Small intestine (tissue), 7 donors: ENCODE measurements at regions not wholly inside any gene's neighbourhood (a gene's known extent, or its start where the extent isn't known, plus 50 kb on each side); places are given as distances from the start of the nearest gene placed in this dataset.

Source experiments
- DNase-seq, 2 donors: peaks; one replicate each; pipeline versions ENCODE4 v3.0.0 to v3.0.0-alpha.2; 2013
- FAIRE-seq: peaks from 2 replicates; lab custom pipeline; 2012; peaks lifted over from hg19 to GRCh38; lab: Jason Lieb, UNC
- H3K27ac ChIP-seq, 3 donors: one replicate each; pipeline ENCODE4 v1.5.1; 2013; ENCODE audit warnings: low read length in 2 of 3, mild to moderate bottlenecking in 2 of 3, control low read depth in 1 of 3, inconsistent platforms in 1 of 3, low read depth in 1 of 3, moderate library complexity in 1 of 3
- H3K27me3 ChIP-seq, 3 donors: one replicate each; pipeline ENCODE4 v1.6.1; 2013; ENCODE audit warnings: low read length in 3 of 3, inconsistent platforms in 1 of 3; ENCODE audit not compliant: control insufficient read depth in 3 of 3, insufficient read depth in 3 of 3
- H3K36me3 ChIP-seq, 3 donors: one replicate each; pipeline ENCODE4 v1.6.1; 2013; ENCODE audit warnings: low read length in 3 of 3, inconsistent platforms in 1 of 3, low read depth in 1 of 3, mild to moderate bottlenecking in 1 of 3, moderate library complexity in 1 of 3; ENCODE audit not compliant: control insufficient read depth in 3 of 3, insufficient read depth in 2 of 3
- H3K4me1 ChIP-seq, 3 donors: one replicate each; pipeline ENCODE4 v1.6.1; 2013; ENCODE audit warnings: low read length in 2 of 3, inconsistent platforms in 1 of 3, low read depth in 1 of 3, mild to moderate bottlenecking in 1 of 3, moderate library complexity in 1 of 3; ENCODE audit not compliant: control insufficient read depth in 3 of 3, insufficient read depth in 2 of 3
- H3K4me3 ChIP-seq, 3 donors: one replicate each; pipeline ENCODE4 v1.5.1; 2013; ENCODE audit warnings: low read length in 3 of 3, control low read depth in 1 of 3, inconsistent platforms in 1 of 3, low read depth in 1 of 3, mild to moderate bottlenecking in 1 of 3, moderate library complexity in 1 of 3
- H3K9me3 ChIP-seq, 2 donors: one replicate each; pipeline ENCODE4 v1.6.1; 2013; ENCODE audit warnings: low read depth in 1 of 2, low read length in 1 of 2; ENCODE audit not compliant: control insufficient read depth in 2 of 2, insufficient read depth in 1 of 2
- WGBS, 3 donors: extraction: QIAGEN DNeasy Blood & Tissue Kit; methylation state at CpG; one replicate each; pipeline ENCODE4 v1.1.7; 2013; 5-methylcytosine and 5-hydroxymethylcytosine counted together
- donor health status: healthy with polysubstance abuse.
- donor health status: control.
- donor health status: control.
- donor health status: Bipolar disorder and iron deficiency.
- donor health status: healthy.

DNA sequence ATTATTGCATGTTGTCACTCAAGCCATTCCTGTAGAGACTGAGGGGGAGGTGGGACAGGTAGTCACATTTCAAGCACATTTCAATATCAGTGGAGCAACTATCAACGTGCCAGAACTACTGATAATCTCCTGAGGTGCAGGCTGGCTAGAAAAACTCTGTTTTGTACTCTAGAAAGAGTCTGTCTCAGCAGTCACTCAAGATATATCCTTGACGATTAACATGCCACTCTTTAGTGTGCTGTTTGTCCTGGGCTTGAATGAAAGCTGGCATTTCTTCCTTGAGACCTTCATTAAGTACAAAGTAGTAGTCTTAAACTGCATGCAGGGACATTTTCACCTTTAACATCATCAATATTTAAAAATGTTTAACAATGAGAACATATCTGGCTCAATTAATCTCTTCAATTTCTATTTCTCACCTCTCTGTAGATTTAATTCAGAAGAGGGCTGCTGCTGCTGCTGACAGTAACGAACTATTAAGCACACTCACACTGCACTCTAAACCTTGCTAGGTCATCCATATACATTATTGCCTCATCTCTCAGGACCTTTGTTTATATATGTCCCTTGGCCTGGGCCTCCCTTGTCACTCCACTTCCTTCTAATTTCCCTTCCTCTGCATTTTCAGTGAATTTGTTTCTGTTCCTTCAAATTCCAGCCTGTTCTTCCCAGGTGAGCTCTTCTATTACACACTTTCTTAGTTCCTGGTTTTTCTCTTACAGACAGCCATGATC is 412.0 kb downstream of the HAPSTR1 start:
- no peak for FAIRE-seq
- H3K4me3 ChIP-seq, result no peak overlapping the region
- H3K36me3 ChIP-seq, result no peaks in the 10 kb centered on the region
- 31 to 48% (median 41%) methylated on average over 3 of the region's 3 CpGs for WGBS, 3 donors
- no peak overlapping the region for H3K27ac ChIP-seq
- DNase-seq, result peak in 1 of 2 donors; percentile 27
- no peaks in the 10 kb centered on the region for H3K27me3 ChIP-seq
- H3K4me1 ChIP-seq, result no peaks in the 10 kb centered on the region
- H3K9me3 ChIP-seq, result no peaks in the 10 kb centered on the region

- no peak overlapping the region for H3K4me3 ChIP-seq
- no peaks in the 10 kb centered on the region for H3K9me3 ChIP-seq
- 86 to 90% (median 86%) methylated on average over 6 of the region's 6 CpGs for WGBS, 3 donors
- H3K4me1 ChIP-seq, result no peaks in the 10 kb centered on the region
- DNase-seq (no peak), FAIRE-seq (no peak)
- H3K27ac ChIP-seq, result no peak overlapping the region
- no peaks in the 10 kb centered on the region for H3K36me3 ChIP-seq
- H3K27me3 ChIP-seq, result no peaks in the 10 kb centered on the region
Observed at GRCh38 chr16:9508328-9508936, 417.0 kb downstream of the HAPSTR1 start.

DNA sequence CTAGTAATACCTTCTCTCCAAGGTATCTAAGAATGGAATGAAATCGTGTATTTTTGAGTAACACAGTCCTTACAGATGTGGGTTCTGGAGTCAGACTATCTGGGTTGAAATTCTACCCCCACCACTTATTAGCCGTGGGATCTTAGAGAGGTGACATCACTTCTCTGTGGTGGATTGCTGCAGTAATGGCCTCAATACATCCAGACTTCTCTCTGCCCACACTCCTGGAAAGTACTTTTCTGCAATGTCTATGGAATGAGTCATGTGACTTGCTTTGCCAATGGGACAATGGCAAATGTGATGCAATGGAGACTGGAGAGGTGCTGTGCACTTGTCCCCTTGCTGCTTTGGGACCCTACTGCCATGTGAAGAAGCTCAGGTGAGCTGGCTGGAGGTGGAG is 418.2 kb downstream of the HAPSTR1 start:
- Histone ChIP-seq H3K27me3 (no peaks in the 10 kb centered on the region), H3K27ac (no peak overlapping the region), H3K4me3 (no peak overlapping the region), H3K9me3 (no peaks in the 10 kb centered on the region), H3K36me3 (no peaks in the 10 kb centered on the region), H3K4me1 (no peaks in the 10 kb centered on the region)
- 50 to 85% (median 64%) methylated on average over 2 of the region's 2 CpGs for WGBS, 3 donors
- FAIRE-seq (no peak), DNase-seq (no peak)

- no peaks in the 10 kb centered on the region for H3K36me3 ChIP-seq
- H3K27me3 ChIP-seq, result no peaks in the 10 kb centered on the region
- H3K4me3 ChIP-seq, result no peak overlapping the region
- no peak overlapping the region for H3K27ac ChIP-seq
- WGBS, 3 donors, result 63 to 74% (median 73%) methylated on average over 7 of the region's 7 CpGs
- DNase-seq (no peak), FAIRE-seq (no peak)
- no peaks in the 10 kb centered on the region for H3K4me1 ChIP-seq
- H3K9me3 ChIP-seq, result no peaks in the 10 kb centered on the region
Observed at GRCh38 chr16:9511389-9511788, 419.9 kb downstream of the HAPSTR1 start.

DNA sequence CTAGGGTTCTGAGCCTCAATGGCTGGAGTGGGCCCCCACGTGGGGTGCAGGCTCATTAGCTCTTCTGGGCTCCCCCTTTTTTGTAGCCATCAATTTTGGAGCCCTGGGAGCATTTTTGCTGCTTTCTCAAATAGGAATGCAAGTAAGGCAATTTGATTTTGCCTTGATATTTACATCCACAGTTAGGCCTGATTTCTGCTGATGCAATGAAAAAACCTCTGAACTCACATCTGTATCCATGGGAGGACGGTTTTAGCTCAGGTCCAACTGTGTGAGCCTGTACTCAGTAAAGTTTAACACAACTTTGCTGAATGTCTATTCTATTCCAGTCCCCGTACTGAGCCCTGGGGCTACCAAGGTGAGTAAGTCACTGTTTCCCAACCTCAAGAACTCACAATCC is 425.0 kb downstream of the HAPSTR1 start:
- no peaks in the 10 kb centered on the region for H3K4me1 ChIP-seq
- WGBS, 3 donors, result 72 to 81% (median 78%) methylated on average over 3 of the region's 3 CpGs

GRCh38 chr16:9518051-9518450 is 426.6 kb downstream of the HAPSTR1 start:
- 37 to 41% (median 39%) methylated on average over 3 of the region's 3 CpGs for WGBS, 3 donors
- Histone ChIP-seq H3K27me3 (no peaks in the 10 kb centered on the region), H3K4me3 (no peak overlapping the region), H3K9me3 (no peaks in the 10 kb centered on the region), H3K4me1 (no peaks in the 10 kb centered on the region), H3K27ac (no peak overlapping the region), H3K36me3 (no peaks in the 10 kb centered on the region)
- DNase-seq, result no peak
- FAIRE-seq, result no peak

More for the DNA sequence above, 425.0 kb downstream of the HAPSTR1 start:
- H3K27ac ChIP-seq, result no peak overlapping the region
- no peaks in the 10 kb centered on the region for H3K27me3 ChIP-seq
- no peaks in the 10 kb centered on the region for H3K9me3 ChIP-seq
- FAIRE-seq (no peak), DNase-seq (no peak)
- no peak overlapping the region for H3K4me3 ChIP-seq
- no peaks in the 10 kb centered on the region for H3K36me3 ChIP-seq

- Histone ChIP-seq H3K4me1 (no peaks in the 10 kb centered on the region), H3K27me3 (no peaks in the 10 kb centered on the region), H3K4me3 (no peak overlapping the region), H3K27ac (no peak overlapping the region), H3K36me3 (no peaks in the 10 kb centered on the region), H3K9me3 (no peaks in the 10 kb centered on the region)
- FAIRE-seq (no peak), DNase-seq (no peak)
- WGBS, 3 donors, result 96 to 100% (median 99%) methylated on average over 2 of the region's 2 CpGs
Observed at GRCh38 chr16:9518581-9518980, 427.1 kb downstream of the HAPSTR1 start.

DNA sequence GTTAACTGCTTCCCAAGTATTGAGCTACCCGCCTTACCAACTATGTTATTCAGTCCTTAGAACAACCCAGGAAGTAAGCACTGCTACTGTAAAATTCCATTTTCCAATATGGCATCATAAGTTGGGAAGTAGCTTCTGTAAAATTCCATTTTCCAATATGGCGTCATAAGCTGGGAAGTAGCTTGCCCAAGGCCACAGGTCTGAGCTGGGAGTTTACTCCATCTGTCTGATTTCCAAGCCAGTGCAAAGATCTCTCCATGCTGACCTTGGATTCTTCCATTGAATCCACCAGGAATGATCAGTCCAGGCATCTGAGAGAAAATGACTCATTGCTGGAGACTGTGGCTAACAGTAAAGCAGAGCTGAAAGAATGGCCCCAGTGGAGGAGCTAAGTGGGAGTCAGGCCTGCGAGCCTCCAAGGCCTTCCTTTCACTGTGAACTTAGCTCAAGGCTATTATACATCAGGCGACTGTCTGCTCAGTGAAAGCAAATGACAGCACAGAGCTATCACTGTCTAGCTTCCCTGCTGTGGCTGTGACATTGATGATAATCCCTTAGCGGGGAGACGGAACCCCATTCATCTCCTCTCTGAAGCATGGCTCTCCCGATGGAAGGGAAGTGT is 430.4 kb downstream of the HAPSTR1 start:
- no peak for FAIRE-seq
- Histone ChIP-seq H3K36me3 (no peaks in the 10 kb centered on the region), H3K27me3 (no peaks in the 10 kb centered on the region), H3K4me3 (no peak overlapping the region), H3K9me3 (no peaks in the 10 kb centered on the region), H3K4me1 (no peaks in the 10 kb centered on the region), H3K27ac (no peak overlapping the region)
- 66 to 80% (median 71%) methylated on average over 7 of the region's 7 CpGs for WGBS, 3 donors
- no peak for DNase-seq
